Ramos (cell line): ENCODE measurements at regions not wholly inside any gene's neighbourhood (a gene's known extent, or its start where the extent isn't known, plus 50 kb on each side); places are given as distances from the start of the nearest gene placed in this dataset.
"Not testable (repeated sequence)": the region's sequence is repeated elsewhere in the genome, so short reads cannot be mapped to it uniquely, and the experiment has no call there.

Experiments used
- in situ Hi-C: fragments of 300-500 bp; cut with MboI; formaldehyde crosslinking; loops from one replicate; pipeline ENCODE4 v1.14.3; 2022; ENCODE audit warnings: low sequenced_read_pairs; ENCODE audit not compliant: unreplicated experiment

DNA sequence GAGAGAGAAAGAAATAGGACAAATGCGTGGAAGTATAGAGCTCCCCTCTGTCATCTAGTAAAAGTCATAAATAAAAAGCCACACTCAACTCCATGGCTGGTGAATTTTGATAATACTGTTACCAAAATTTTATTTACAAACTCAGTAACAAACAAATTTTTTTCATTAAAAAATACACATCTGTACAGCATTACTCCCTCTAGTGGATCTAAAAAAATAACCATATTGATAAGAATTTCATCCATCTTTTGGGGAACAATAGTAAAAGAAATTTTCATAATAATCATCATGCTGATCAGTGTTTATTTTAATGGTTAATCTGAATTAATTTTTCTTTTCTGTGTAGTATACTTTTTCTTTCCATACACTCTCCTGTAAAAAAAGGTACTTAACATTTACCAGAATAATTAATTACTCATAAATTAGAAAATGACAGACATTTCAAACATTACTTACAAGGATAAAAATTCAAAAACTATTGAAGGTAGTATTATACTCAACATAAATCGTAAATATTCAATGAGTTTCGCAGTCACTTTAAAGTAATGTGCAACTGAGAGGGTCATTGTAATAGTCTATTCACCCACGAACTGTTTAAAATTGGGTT lies 173.5 kb upstream of the LSM14A start:
- in situ Hi-C loops = no loop called here

DNA sequence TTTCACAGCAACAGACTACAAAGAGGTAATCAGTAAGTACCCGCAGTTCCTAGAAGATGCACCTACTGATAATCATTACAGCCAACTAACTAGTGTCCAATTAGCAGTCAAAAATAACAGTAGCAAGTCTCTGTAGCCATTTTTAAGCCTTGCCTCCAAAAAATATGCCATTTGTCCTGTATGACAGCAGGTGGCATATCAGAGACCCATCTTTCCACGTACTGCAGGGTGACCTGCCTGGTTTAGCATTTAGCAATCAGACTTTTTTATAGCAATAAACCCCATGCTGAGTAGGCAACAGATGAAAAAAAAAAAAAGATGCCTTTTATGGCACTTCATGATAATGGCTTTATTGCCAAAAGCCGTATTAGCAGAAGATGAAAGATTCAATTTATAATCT lies 155.3 kb upstream of the LSM14A start:
- in situ Hi-C loops = no loop called here

DNA sequence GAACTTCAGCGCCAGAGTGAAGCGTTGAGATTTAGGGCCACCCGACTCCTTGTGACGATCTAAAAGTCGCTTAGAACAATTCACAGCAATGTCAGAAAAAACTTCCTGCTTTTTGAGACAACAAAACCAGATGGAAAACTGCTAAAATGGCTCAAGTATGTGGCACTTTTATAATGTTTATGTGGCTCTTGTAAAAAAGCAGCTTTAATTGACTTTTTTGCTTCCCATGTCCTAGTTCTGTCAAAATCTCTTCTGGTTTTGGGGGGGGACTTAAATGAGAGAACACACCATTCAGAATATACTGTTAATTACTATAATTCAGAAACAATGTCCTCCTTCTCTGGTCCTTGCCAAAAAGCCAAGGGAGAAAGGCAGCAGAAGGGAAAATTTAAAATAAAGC lies 154.7 kb upstream of the LSM14A start:
- in situ Hi-C loops = no loop called here

DNA sequence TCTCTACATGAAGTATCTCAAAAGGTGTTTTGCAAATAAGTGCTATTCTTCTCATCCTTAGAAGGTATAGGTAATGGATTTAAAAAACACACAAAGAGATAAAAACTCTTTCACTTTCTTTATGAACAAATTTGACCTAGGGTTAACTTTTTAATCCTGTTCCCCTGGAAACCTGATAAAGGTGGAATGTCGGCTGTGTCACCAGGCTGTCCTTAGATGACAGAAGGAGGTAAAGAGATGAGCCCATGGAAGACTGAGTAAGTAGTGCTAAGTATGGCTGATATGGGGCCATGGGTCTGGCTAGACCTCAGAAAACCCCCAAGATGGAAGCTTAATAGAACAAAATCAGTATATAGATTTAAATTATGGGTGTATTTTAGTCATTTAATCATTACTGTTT lies 153.8 kb upstream of the LSM14A start:
- in situ Hi-C loops = no loop called here

DNA sequence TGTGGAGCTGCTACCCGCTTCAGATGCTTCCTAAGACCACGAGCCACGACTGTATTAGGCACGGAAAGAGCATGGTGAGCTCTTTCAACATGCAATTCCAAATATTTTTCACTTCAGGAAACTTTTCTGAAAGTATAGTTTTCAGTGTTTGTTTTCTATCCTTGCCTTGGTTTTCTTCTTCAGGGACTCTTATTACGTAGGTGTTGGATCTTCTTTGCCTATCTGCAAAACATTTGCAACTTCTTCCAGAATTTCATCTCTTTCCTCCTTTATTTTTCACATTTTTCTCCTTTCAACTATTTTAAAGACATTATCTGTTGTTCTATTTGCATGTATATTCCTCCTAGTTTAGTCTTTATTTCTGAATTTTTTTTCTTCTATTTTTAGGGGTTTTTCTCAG lies 148.9 kb upstream of the LSM14A start:
- in situ Hi-C loops = no loop called here

DNA sequence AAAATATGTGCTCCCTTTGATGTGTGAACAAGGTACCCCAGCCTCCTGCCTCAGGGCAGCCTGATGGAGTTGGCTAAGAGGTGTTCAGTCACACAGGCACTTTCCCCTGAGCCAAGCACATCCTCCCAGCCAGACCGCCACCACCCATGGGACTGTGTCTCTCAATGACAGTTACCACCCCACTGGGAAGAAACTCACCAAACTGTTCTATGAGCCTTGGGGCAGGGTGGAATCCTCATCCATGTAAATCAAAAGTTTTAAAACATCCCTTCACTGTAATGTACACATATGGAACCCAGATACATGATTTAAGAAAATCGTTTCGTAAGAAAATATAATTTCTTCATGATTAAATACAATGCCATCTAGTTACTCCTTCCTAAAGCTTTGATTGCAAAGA lies 138.4 kb upstream of the LSM14A start:
- in situ Hi-C loops = no loop called here

DNA sequence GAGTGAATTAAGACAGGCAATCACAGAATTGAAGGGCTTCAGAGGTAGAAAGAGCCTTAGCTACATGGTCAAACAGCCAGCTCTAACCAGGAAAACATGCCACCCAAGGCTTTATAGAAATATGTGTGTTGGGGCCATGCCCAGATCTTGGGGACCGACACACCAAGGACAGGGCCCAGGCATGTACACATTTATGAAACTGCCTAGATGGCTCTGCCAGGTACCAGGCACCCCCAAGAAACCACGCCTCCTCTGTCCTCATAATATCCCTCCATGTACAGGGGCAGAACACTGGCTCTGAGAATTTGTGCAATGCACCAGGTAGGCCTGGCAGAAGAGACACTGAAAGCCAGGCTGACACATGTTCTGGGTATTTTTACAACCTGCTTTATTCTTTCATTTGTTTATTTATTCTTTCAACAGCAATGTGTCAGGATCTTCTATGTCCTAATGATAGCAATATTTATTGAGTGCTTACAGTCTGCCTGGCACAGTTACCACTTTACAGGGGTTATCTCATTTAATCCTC lies 137.9 kb upstream of the LSM14A start:
- in situ Hi-C loops = no loop called here

DNA sequence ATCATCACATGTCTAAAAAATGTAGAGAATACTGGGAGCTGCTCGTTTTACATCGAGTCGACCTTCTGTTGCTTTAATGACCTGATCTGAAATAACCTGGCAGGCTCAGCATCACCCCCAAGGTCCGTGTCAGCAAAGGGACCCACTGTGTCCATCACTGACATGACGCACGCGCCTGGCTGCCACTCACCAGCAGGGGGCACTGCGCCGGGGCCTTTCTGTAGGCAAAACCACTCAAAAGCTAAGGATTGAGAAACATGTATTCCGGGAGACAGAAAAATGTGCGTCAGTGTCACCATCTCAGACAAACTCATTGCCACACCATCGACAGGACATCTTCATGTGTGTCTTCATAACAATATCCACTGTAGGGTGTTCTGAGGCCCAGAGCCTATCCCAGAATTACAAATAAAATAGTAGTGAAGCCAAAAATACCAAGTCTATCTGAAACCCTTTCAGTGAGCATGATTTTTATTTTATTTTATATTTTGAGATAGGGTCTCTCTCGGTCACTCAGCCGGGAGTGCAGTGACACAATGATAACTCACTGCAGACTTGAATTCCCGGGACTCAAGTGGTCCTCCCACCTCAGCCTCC lies 130.3 kb upstream of the LSM14A start:
- in situ Hi-C loops = loop anchor here (5.0 kb wide), 1 partner anchor 100 kb away; no protein-coding TSS in a partner anchor

DNA sequence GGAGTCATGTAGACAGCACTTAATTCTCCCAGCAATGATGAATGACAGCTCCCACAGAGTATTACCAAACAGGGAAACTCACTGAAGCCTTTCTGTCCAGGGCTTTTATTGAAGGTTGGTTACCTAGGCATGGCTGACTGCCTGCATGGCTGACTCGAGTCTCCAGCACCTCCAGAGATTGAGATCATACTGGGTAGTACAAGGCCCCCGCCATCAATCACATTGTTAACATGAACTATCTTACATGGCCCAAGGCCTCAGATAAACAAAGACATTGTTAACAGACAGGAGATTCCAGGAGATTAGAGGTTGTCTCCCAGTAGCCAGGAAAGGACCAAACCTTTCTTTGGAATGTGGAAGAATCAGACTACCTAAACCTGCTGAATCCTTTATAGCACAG lies 128.3 kb upstream of the LSM14A start:
- in situ Hi-C loops = loop anchor here (5.0 kb wide), 1 partner anchor 98 kb away; no protein-coding TSS in a partner anchor

DNA sequence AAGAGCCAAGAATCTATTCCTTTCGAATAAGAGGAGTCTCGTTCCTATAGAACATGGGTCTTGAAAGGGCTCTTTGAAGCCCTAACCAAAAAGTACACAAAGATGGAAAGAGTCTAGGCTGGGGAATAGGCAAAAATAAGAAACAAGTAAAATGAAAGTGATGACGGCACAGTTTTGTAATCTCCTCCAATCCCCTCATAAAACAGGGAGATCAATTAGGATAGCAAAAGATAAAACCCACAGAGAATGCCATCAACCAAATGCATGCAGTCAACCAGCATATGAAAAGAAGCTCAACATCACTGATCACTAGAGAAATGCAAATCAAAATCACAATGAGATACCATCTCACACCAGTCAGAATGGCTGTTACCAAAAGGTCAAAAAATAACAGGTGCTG lies 122.4 kb upstream of the LSM14A start:
- in situ Hi-C loops = no loop called here

DNA sequence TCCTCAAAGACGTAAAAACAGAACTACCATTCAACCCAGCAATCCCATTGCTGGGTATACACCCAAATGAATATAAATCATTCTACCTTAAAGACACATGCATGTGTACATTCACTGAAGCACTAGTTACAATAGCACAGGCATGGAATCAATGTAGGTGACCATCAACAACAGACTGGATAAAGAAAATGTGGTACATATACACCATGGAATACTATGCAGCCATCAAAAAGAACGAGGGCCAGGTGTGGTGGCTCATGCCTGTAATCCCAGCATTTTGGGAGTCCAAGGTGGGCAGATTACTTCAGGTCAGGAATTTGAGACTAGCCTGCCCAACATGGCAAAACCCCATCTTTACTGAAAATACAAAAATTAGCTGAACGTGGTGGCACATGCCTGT lies 121.9 kb upstream of the LSM14A start:
- in situ Hi-C loops = not testable (repeated sequence)

DNA sequence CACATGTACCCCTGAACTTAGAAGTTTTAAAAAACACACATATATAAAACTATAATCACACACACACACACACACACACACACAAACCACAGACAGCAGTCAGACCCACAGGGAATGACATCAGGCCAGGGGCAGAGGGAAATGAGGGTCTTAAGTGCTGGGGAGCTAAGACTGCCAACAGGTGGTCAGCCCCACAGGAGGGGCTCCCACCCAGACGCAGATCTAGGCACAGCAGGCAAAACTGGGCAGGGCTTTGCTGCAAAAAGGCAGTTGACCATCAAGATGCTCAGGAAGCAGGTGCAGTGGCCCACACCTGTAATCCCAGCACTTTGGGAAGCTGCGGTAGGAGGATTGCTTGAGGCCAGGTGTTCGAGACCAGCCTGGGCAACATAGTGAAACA lies 121.0 kb upstream of the LSM14A start:
- in situ Hi-C loops = no loop called here

DNA sequence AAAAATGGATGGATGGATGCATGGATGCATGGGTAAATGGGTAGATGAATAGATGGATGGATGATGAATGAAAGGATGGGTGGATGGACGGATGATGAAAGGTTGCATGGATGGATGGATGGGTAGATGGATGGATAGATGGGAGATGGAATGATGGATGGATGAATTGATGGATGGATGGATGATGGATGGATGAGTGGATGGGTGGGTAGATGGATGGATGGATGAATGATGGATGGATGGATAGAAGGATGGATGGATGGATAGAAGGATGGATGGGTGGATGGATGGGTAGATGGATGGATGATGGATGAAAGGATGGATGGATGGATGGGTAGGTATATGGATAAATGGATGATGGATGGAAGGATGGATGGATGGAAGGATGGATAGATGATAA lies 115.1 kb upstream of the LSM14A start:
- in situ Hi-C loops = no loop called here

DNA sequence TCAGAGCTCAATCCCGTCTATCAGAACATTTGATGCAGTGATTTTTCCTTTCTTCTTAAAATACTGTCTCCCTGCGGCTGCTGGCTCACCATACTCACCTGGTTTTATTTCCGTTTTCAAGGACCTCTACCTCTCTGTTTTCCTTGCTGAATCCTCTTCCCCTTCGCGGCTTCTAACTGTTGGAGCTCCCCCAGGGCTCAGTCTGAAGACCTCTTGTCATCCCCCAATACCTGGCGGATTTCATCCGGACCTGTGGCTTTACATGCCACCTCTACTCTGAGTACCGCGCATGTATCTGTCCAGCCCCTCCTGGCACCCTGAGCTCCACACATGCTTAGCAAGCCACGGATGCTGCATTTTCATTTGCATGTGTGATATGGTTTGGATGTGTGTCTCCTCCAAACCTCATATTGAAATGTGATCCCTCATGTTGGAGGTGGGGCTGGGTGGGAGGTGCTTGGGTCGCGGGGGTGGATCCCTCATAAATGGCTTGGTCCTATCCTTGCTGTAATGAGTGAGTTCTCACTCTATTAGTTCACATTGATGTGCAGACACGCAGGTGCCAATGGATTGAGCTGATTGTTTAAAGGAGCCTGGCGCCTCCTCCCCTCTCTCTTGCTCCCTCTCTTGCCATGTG lies 106.2 kb upstream of the LSM14A start:
- in situ Hi-C loops = no loop called here

DNA sequence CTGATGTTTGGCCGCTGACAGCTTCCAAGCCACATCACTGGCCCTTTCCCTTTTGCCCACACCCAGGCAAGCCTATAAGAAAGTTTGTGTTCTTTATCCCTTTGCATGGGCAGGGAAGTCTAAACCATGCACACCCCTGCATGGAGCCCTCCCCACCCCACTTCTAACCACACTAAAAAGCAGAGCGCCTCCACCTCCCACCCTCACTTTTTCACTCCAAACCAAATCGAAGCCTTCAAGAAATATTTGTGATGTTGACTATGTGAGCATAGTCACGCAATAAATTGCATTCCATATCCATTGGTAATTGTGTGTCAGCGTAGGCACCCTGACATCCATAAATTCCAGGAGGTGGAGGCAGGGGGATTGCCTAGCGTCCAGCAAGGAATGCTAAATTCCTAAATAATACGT lies 104.4 kb upstream of the LSM14A start:
- in situ Hi-C loops = no loop called here

DNA sequence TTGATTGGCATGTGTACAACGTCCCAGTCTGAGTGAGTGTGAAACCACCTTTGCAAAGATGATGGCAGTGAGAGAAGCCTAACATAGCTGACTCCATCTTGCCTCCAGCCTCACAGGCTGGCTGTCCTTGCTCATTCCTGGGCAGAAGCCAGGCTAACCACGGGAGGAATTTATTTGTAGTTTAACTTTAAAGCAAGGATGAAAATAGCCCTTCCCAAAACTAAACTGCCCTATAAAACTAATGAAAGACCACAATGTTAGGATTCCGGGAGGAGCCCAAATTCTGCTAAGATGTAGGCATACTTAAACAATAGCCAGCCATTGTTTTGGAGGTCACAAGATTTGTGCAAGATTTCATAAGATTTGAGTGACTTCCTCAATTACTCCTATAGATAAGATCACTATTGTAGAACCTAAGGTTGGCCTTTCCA lies 96.6 kb upstream of the LSM14A start:
- in situ Hi-C loops = no loop called here

DNA sequence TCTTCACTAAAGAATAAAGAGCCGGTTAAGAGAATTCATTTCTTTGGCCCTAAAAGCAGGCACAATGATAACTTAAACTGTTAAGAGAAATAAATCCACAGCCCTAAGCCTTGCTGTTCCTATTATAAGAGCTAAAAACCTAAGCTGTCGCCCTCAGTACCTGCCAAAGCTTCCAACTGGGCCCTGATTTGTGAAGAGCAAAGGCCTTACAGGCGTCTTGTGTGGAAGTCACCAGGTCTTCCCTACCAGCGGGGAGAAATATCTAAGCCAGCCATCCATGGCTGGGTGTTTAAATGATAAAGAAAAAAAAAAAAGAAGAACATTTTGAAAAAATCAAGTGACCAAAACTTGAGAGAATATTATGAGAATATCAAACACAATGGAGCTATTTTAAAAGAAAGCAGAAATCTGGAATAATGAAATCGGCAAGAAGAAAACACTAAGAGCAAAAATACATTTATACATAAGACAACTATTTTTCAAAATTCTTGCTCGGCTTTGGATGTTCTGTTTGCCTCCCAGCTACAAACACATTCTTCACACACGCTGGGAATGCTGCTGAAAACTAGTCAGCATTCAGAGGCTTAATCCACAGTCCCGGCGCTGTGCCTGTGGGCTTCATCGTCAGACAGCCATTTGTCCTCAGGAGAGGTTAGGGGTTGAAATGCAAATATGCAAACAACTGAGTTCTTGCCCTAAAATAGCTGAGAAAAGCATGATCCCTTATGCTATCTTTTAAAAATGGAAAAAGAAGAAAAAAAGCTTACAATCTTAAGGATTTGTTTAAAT lies 89.8 kb upstream of the LSM14A start:
- in situ Hi-C loops = no loop called here

DNA sequence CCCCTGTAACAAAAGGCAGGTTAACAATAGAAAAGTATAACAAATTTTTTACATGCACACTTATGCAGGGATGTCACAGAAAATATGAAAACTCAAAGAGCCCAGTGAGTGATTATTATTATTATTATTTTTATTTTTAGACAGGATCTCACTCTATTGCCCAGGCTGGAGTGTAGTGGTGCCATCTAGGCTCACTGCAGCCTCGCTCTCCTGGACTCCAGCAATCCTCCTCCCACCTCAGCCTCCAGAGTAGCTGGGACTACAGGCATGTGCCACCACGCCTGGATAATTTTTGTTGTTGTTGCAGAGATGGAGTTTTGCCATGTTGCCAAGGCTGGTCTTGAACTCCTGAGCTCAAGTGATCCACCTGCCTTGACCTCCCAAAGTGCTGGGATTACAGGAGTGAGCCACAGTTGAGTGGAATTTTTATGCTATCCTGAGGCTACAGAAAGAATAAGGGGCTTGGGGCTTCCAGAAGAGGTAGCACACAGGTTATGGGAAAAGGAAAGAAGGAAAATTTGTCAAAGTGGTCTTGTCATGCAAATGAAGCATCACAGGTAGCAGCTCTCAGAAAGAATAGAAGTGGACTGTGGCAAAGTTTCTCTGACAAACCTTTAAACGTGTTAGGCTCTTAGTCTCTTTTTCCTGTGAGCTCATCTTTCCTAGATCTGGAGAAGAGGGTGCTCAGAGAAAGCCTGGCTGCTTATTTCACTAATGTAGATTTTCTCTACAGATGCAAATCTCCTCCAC lies 87.7 kb upstream of the LSM14A start:
- in situ Hi-C loops = no loop called here

DNA sequence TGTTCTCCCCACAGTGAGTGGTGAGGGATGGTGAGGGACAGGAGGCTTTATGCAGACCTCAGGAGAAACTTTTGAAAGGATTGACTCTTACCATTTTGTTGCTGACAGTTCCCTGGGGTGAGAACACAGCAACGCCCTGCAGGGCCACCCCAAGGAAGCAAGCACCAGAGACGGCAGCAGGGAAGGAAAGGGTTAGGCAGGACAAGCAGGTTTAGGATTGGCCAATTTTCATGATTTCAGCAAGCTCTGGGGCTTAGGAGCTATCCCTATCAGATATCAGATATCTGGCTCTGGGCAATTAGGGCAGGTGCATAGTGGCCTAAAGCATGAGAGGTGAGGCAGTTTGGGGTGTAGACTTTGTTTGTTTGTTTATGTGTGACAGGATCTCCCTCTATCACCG lies 87.0 kb upstream of the LSM14A start:
- in situ Hi-C loops = no loop called here

DNA sequence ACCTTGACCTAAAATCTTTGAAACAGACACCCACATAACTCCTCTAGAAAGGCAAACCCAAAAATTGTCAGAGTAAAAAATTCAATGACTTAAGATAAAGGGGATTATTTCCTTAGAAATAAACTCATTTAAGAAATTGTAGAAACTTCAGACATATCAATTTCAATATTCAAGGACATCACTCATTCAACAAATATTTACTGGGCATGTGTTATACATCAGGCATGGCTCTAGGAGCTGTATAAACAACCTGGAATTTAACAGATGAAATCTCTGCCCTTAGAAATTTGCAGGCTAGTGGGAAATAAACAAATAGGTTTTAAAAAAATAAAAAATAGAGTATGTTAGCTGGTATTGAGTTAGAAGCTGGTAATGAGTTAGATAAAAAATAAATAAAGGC lies 84.0 kb upstream of the LSM14A start:
- in situ Hi-C loops = no loop called here
